Eye (tissue), 1 donor: ENCODE measurements at regions not wholly inside any gene's neighbourhood (a gene's known extent, or its start where the extent isn't known, plus 50 kb on each side); places are given as distances from the start of the nearest gene placed in this dataset.
A peak's percentile ranks its signal among the peaks of the same experiment; 100 is the strongest.
"Not testable (repeated sequence)": the region's sequence is repeated elsewhere in the genome, so short reads cannot be mapped to it uniquely, and the experiment has no call there.

Experiments
- DNase-seq: peaks from one replicate; pipeline ENCODE4 v3.0.0-alpha.2; 2015

DNA sequence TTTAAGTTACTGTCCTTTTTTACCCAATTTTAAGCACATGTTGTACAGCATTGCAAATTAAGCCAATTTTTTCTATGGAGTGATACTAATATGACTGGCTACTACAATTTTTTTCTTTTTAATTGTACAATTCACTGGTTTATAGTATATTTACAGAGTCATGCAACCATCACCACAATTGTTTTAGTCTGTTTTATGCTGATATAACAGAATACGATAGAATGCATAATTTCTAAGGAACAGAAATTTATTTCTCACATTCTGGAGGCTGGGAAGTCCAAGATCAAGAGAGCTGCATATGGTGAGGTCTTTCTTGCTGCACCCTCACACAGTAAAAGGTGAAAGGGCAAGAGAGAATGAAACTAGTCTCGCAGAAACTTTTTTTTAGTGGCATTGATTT is 125.3 kb downstream of the GLUD2 start:
- DNase-seq, result no peak

DNA sequence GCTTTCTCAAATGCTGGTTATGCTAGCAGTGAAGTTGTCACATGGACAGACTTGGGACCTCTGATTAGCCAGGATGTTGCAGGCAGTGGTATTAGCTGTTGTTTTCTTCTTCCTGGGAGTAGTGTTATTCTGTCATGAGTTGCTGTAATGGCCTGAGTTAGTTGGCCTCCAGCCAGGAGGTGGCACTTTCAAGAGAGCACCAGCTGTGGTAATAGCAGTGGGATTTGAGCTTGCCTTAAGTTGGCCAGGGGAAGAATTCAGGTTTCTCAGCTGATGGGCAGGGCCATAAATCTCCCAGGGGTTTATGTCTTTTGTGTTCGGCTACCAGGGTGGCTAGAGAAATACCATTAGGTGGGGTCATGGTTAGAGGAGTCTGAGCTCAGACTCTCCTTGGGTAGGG is 132.6 kb downstream of the GLUD2 start:
- DNase-seq, result no peak

DNA sequence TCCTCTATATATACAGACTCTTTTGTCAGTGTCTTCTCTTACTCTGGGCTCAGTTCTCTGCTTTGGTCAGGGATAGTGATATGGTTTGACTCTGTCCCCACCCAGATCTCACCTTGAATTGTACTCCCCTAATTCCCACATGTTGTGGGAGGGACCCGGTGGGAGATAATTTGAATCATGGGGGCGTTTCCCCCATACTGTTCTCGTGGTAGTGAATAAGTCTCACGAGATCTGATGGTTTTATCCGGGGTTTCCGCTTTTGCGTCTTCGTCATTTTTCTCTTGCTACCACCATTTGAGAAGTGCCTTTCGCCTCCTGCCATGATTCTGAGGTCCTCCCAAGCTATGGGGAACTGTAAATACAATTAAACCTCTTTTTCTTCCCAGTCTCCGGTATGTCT is 144.4 kb downstream of the GLUD2 start:
- DNase-seq, result no peak

DNA sequence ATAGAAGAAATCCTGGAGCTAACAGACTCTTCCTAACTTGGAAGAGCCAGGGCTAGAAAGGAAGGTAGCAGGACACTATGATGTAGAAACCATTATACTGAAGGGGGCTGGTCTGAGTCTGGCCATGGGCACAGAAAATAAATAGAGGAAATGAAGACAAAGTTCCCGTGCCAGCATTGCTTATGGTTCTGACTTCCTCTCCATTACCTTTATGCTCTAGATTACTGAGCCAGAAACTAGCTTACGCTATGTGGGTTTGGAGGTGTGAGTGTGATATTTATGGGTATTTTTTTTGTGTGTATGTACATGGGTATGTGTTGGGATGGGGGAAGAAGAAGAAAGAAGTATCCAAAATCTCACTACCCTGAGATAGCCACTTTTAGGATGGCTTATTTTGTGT is 148.3 kb downstream of the GLUD2 start:
- no peak for DNase-seq

DNA sequence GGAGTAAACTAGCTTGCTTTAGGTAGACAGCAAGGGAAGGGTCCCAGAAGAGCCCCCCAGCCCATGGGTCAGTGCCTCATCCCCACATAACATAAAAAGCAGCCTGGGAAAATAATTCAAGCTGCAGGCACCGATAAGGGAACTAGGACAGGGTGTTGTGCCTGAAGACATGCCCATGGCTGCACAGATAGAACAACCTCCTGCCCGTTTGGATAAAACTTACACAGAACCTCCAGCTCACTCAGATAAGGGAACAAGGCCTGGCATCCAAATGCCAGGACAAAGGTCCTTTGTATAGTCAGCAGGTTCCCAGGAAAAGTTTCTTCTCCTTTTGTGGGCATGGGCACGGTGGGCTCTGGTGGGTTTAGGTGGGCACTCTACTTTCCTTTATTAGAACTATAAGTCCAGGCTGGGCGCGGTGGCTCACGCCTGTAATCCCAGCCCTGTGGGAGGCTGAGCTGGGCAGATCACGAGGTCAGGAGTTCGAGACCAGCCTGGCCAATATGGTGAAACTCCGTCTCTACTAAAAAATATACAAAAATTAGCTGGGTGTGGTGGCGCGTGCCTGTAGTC is 149.5 kb downstream of the GLUD2 start:
- not testable (repeated sequence) for DNase-seq

DNA sequence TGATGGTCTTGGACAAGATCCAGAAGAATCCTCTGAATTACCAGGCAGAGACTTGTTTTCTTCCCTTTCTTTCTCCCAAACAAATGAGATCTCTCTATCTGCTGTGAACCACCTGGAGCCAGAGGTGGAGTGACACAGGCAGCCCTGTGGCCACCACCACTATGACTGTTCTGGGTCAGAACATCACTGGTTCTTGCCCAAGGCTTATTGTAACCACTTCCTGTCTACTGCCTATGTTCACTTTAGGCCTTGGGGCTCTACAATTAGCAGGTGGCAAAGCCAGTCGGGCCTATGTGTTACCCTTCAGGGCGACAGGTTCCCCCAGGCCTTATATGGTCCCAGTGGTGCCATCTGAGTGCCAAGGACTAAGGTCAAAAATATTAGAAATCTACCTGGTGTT is 161.2 kb downstream of the GLUD2 start:
- DNase-seq, result no peak

DNA sequence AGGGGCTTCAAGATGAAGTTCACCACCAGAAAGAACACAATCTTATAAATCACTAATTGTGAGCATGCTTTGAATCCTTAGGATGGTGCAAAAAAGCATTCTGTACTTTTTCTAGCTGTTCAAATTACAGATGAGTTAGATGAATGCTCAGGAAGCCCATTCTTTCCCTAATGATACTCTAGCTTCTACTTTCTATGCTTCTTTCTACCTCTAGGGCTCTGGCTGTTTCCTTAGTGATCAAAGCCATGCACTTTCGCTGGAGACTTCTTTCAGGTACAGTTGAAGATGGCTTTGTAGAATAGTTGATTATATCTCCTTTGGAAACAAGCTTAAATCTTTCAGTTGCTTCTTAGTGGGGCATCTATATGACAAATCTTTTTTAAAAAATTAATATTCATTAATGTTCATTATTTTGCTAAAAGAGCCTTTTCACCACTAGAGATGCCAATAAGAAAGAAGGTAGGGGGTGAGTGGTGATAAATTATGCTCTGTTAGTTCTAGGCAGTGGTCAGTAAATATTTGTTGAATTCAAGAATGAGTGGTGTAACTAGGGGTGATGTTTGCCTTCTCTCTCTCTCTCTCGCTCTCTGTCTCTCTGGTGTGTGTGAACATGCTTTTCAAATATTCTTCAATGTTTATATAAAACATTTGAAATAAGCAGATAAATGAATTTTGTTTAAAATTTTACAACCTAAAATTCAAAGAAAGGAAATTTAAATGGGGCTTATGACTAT is 169.4 kb downstream of the GLUD2 start:
- DNase-seq, result no peak

DNA sequence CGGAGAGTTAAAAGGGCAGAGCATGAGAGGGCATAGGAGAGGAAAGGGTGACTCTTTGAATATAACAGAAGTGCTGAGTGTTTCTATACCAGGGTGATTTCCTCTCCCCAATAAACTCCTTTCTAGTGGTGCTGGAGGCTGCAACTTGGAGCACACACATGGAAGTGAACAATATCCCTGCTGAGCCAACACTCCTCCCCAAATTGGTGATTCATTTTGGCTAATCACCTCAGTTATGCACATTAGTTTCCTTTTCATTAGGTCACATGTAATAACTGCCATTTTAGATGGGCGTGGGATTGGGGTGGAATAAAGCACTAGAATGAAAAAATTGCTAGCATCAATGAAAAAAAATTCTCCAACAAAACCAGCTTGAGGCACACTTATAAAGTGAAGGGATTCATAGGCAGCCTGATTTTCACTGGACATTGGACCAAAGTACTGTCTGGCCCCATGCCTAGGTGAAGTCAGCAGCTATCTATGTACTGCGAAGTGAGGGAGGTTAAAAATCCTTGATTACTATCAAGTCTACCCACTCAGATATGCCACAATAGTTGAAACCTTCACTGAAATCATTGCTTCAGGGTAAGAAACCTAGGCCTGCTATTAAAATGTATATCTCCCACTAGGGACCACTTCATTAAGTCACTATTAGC is 174.0 kb downstream of the GLUD2 start:
- no peak for DNase-seq

DNA sequence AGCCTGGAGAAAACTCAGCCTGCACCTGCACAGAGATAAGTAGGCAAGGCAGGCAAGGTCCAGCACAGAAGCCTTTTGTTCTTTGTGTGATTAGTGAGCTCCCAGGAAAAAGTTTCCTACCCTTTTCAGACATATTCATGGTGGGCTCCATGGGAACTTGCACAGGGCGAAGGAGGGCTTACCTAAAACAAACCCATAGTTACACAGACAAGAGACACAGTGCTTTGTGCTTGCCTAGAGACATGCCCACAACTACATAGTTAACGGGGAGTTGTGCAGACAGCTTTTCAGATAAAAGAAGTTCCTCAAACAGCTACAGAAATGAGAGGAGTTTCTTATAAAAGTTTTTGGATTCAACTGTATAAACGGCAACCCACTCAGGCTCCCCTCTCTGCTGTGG is 180.5 kb downstream of the GLUD2 start:
- DNase-seq, result no peak

DNA sequence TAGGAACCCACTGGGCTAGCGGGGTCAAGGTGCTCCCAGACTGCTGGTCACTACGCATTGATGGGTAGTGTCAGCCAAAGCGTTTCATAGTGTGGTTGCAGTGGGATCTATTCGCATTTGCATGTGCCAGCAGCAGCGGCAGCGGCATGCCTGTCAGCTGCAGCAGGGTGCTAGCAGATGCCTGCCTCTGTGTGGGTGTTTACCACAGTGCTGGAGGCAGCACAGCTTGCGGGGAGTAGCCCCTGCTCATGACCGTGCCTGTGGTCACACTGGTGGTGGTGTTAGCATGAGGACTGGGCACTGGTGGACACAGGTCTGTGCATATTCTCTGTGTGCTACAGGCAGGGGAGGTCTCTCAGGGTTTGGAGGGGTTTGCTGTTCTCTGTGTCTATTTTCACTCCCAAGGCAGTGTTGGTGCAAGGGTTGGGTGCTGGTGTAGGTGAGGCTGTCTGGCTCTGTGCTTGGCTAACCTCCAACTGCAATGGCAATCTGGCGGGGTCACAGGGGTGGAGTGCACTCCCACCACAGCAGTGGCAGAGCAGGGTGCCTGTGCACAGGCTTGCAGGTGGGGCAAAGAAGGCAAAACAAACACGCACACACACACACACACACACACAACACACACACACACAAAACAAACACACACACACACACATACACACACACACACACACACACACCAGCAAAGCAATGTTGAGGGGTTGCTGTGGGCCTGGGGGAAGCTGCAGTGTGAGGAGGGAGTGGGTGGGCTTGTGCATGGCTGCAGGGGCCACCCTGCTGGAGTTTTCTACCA is 184.4 kb downstream of the GLUD2 start:
- DNase-seq, result no peak

DNA sequence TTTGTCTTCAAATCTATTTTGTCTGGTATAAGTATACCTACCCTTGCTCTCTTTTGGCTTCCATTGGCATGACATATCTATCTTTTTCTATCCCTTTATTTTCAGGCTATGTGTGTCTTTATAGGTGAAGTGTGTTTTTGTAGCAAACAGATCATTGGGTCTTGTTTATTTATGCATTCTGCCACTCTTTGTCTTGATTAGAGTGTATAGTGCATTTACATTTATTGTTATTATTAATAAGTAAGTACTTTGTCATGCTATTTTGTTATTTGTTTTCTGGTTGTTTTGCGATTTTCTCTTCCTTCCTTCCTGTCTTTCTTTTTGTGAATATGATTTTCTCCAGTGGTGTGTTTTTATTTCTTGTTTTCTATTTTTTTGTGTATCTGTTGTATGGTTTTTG is 188.6 kb downstream of the GLUD2 start:
- DNase-seq, result no peak

DNA sequence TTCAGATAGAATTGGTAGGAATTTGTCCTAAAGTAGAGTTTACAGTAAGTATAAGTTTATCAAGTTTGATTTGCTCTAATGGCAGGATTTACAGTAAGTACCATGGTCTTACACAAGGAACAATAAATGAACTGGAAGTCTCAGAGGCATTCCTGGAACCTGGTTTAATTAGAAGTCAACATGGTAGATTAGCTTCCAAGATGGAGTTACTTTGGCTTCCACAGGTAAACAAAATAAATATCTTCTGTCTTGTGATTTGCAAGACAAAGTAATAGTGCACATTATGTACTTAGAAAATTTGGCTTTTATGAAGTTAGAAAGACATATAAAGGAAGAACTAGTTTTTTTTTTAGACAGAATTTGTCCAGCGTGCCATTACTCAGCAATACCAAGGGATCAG is 190.7 kb downstream of the GLUD2 start:
- DNase-seq, result no peak

DNA sequence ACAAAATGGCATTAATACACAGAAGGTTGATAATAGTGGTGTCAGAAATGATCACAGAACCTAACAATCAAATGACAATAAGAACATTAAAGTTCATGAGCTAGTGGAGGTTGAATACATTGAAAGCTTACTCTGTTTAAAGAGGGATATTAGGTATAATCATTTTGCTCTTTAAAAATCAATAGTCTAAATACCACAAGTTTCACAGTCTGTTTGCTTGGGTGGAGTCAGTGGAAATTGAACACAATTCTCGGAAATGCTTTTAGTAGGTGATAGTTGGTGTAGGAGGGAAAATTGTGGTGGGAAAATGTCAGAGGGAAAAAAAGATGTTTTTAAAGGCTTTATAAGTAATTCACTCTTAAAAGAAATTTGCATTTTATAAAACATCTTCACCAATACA is 197.1 kb downstream of the GLUD2 start:
- DNase-seq, result no peak

DNA sequence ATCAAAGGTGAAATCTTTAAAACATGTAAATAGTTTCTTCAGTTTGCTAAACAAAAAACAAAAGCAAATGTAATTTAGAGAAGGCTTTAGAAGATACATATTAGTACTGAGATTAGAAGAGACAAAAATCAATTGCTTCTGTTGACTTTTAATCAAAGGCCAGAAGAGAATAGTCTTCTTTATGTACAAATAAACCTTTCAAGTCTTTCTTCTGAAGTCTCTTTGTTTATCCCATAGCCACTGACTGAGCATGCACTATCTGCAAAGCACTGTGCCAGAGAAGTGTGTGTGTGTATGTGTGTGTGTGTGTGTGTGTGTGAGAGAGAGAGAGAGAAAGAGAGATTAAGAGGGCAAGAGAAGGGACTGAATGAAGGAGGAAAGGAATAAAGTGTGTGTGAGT is 198.4 kb downstream of the GLUD2 start:
- no peak for DNase-seq

DNA sequence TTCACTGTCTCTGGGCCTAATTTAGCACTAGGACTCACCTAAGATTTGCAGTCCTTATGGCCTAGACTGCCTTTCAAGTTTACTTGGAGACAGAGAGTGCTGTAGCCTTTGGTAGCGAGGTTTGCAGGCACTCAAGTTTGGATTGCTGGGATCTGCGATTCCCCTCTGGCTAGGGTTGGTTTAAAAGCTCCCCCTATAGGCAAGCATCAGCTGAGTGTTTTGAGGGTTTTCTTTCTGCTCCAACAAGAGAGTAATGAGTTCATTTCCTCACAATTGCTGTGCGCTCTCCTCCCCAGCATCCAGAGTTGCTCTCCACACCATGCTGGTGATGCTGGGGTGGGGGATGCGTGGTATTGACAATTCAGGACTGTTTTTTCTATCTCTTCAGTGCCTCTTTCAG is 206.9 kb downstream of the GLUD2 start:
- DNase-seq, result no peak

DNA sequence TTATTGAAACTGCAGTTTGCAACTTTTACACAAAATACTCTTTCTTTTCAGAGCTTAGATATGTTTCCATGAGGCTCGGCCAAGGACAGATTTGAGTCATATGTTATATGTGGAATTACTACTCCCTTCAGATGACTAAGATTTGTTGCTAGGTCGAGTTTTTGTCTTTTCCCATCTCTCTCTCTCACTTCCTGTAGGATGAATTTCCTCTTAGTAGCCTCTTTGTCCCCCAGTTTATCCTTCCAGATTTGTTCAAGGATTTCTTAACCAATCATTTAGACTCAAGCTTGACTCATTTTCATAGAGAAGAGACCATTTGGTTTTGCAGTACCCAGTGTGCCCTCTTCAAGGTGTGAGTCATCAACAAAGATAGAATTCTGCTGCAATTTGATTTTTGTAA is 209.2 kb downstream of the GLUD2 start:
- DNase-seq, result no peak

DNA sequence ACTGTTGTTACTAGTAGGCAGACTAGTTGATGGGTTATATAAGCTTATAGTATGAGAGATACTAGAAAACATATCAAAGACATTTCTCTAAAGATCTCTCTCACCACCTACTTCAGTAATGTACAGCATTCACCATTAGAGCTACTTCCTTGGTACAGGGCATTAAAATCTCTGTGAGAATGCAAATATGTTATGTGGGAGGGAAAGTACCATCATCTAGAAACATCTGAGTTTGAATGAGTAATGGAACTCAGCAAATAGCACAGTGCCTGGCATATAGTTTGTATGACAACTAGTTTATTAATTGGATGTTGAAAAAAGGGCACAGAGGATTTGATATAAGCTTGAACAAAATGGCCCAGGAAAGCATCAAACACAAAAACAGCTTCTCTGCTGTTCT is 211.1 kb downstream of the GLUD2 start:
- no peak for DNase-seq

DNA sequence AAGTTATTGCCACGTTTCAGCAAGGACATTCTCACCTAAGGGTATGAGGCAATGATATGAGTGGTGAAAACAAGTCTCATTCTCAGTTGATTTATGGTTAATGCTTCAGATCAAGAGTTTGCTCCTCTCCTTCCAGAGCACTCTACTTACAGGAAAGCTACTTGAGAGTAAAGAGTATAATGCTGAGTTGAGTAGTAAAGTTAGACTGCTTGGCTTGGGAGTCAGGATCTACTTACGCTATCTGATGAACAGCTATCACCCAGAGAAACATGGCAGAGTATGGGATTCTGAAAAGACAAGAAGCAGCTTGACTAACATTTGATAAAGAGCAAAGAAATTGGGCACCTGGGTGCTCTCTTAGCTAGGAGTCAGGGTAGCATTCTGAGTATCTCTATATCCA is 211.8 kb downstream of the GLUD2 start:
- DNase-seq, result no peak

DNA sequence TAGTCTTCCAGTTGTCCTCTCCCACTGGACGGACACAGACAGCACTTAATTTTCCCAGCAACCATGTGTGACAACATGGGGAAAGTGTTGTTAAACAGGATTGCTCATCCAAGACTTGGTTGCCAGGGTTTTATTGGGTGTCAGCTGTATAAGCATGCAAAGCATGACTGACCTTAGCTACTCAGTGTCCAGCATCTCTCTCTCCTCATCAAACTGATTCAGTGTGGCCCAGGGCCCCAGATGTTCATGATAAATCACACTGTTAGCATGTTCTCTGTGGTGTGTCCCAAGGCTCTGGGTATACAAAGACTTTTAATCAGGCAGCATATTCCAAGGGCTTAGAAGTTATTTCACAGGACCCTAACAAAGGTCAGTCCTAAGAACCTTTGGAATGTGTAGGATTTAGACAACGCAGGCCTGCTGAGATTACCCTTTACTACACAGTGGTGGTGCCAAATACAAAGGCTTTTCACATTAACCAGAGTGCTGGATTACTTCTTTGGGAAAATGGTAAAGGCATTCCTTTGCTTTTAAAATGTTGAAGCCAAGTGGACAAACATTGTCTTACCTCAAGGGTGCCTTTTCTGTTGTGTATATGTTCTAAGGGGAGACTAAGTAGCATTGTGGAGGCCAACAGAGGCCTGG is 213.3 kb downstream of the GLUD2 start:
- DNase-seq, result peak; percentile 1

DNA sequence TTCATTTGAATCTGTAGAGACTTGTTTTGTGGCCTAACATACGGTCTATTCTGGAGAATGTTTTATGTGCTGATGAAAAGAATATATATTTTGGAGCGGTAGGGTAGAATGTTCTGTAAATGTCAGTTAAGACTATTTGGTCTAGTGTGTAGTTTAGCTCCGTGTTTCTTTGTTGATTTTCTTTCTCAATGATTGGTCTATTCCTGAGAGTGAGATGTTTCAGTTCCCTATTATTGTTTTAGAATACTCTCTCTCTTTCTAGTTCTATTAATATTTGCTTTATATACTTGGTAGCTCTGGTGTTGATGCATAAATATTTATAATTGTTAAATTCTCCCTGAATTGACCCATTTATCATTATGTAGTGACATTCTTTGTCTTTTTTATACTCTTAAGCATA is 236.5 kb downstream of the GLUD2 start:
- DNase-seq, result no peak

DNA sequence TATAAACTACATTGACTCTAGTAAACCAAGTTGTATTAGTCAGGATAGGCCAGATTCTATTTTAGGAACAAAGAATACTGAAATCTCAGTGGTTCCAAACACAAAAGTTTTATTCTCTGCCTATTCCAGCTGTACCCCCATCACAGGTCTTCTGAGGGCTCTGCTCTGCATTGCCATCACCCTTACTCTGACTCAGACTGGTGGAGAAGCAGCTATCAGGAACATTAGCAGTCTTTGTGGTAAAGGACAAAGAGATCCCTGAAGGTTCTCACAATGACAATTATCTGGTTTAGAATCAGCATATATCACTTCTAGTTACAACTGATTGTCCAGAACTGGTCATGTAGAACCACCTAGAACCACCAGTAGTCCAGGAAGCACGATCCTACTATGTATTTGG is 251.1 kb downstream of the GLUD2 start:
- DNase-seq, result no peak

DNA sequence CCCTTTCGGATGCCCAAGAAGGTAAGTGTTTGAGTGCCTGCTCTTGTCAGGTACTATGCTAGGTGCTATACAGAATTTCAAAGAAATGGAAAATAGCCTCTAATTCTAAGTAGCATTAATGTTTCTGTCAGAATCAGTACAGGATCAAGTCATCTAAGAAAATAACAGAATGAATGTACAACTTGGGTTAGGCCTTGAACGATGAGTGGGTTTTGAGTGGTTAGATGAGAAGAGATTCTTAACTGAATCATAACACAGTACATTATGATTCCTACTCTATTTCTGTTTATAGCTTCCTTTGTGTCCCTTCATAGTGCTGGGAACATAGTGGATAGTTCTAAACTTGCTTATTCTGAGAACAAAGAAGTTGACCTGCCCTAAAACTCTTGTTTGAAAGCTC is 253.9 kb downstream of the GLUD2 start:
- DNase-seq, result no peak

DNA sequence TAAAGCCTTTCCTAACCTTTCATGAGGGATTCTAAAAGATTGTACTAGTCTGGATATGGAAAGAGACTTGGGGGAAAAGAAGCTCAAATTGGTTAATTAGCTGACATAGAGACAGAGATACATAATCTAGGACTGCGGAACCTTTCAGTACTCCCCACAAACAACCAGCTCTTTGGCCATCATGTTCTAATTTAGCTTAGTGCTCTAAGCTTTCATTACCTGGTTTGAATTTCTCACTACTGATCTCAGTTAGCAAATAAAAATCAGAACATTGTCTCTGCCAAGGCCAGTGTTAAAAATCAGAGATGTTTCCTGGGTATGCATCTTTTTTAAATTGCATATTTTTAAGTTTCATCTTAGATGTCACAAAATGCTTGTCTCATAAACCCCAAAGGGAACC is 254.4 kb downstream of the GLUD2 start:
- no peak for DNase-seq
